ENCODE measurements at regions not wholly inside any gene's neighbourhood (a gene's known extent, or its start where the extent isn't known, plus 50 kb on each side); places are given as distances from the start of the nearest gene placed in this dataset.

GRCh38 chr9:16082796-16083195 is 530.0 kb downstream of the CCDC171 start:
- no peak for TF ChIP-seq CTCF (IDR thresholded peaks at IDR 0.05; ENCODE audit: extremely low read depth, missing control alignments)
- DNase-seq (ENCODE audit: low spot score), result no peak

- TF ChIP-seq CTCF (IDR thresholded peaks at IDR 0.05; ENCODE audit: extremely low read depth, missing control alignments), result no peak
- no peak for DNase-seq (ENCODE audit: low spot score)
Observed at GRCh38 chr9:16085167-16085726, 532.4 kb downstream of the CCDC171 start.

- DNase-seq (ENCODE audit: low spot score), result no peak
- no peak for TF ChIP-seq CTCF (IDR thresholded peaks at IDR 0.05; ENCODE audit: extremely low read depth, missing control alignments)
Observed at GRCh38 chr9:16090907-16091629, 538.2 kb downstream of the CCDC171 start.

GRCh38 chr9:16092142-16093091 is 539.6 kb downstream of the CCDC171 start:
- no peak for DNase-seq (ENCODE audit: low spot score)
- TF ChIP-seq CTCF (IDR thresholded peaks at IDR 0.05; ENCODE audit: extremely low read depth, missing control alignments), result no peak

DNA sequence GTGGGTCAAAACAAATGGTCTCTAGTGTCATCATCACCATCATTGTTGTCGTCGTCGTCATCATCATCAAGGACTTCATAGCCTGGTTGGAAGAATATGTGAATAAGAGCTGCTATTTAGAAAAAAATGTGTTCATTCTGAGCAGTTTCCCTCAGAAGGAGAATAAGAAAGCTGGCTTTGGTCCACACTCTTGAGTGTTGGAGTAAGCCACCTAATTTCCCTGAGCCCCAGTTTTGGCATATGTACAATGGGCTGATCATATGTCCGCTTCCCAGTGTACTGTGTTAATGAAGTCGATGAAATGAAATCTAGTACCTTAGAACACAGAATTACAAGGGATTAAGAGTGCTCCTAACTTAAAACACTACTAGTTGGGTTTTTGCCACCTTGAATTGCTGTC is 545.5 kb downstream of the CCDC171 start:
- DNase-seq (ENCODE audit: low spot score), result no peak
- TF ChIP-seq CTCF (IDR thresholded peaks at IDR 0.05; ENCODE audit: extremely low read depth, missing control alignments), result no peak

GRCh38 chr9:16099732-16100536 is 547.1 kb downstream of the CCDC171 start:
- no peak for TF ChIP-seq CTCF (IDR thresholded peaks at IDR 0.05; ENCODE audit: extremely low read depth, missing control alignments)
- no peak for DNase-seq (ENCODE audit: low spot score)

Data from GM20000 (cell line).